HEK293T (cell line): ENCODE measurements at regions not wholly inside any gene's neighbourhood (a gene's known extent, or its start where the extent isn't known, plus 50 kb on each side); places are given as distances from the start of the nearest gene placed in this dataset.

Experiments used
- CTCF ChIA-PET: fragments of 350-600 bp; formaldehyde crosslinking; extraction: SDS; loops from one replicate; lab custom pipeline; 2021; ENCODE audit warnings: antibody characterized with exemption, inconsistent platforms; lab: Yijun Ruan, JAX
- POLR2A ChIA-PET: fragments of 350-600 bp; formaldehyde crosslinking; extraction: SDS; loops from one replicate; lab custom pipeline; 2020; ENCODE audit warnings: antibody characterized with exemption, inconsistent platforms; lab: Yijun Ruan, JAX
- DNase-seq: peaks from one replicate; pipeline ENCODE4 v3.0.0; 2012; ENCODE audit warnings: mixed read lengths; ENCODE audit errors: extremely low spot score
- ARNT ChIP-seq: fragments of 450-650 bp; IDR thresholded peaks from 2 replicates; pipeline ENCODE4 v1.6.1; 2017; ENCODE audit warnings: mild to moderate bottlenecking
- BHLHE40 ChIP-seq: fragments of 450-650 bp; IDR thresholded peaks from 2 replicates; pipeline ENCODE4 v1.6.1; 2016; ENCODE audit warnings: mild to moderate bottlenecking, moderate library complexity, borderline replicate concordance
- CTBP1 ChIP-seq: fragments of 450-650 bp; IDR thresholded peaks from 2 replicates; pipeline ENCODE4 v1.6.1; 2016; ENCODE audit warnings: borderline replicate concordance
- ELF4 ChIP-seq: fragments of 450-650 bp; IDR thresholded peaks from 2 replicates; pipeline ENCODE4 v1.6.1; 2017; ENCODE audit warnings: antibody characterized with exemption
- FOXA1 ChIP-seq: fragments of 450-650 bp; IDR thresholded peaks from 2 replicates; pipeline ENCODE4 v1.6.1; 2016; ENCODE audit warnings: mild to moderate bottlenecking
- FOXK2 ChIP-seq: fragments of 450-650 bp; IDR thresholded peaks from 2 replicates; pipeline ENCODE4 v1.6.1; 2016; ENCODE audit warnings: mild to moderate bottlenecking
- FOXM1 ChIP-seq: fragments of 450-650 bp; IDR thresholded peaks from 2 replicates; pipeline ENCODE4 v1.6.1; 2017; ENCODE audit warnings: mild to moderate bottlenecking, borderline replicate concordance
- HDGF ChIP-seq: fragments of 450-650 bp; IDR thresholded peaks from 2 replicates; pipeline ENCODE4 v1.6.1; 2017; ENCODE audit warnings: antibody characterized with exemption, borderline replicate concordance
- L3MBTL2 ChIP-seq: fragments of 450-650 bp; conservative IDR thresholded peaks from 2 replicates; pipeline ENCODE4 v1.6.1; 2016; ENCODE audit warnings: mild to moderate bottlenecking
- LEF1 ChIP-seq: fragments of 450-650 bp; IDR thresholded peaks from 2 replicates; pipeline ENCODE4 v1.6.1; 2017; ENCODE audit warnings: mild to moderate bottlenecking, borderline replicate concordance
- NFRKB ChIP-seq: fragments of 450-650 bp; IDR thresholded peaks from 2 replicates; pipeline ENCODE4 v1.6.1; 2016; ENCODE audit warnings: mild to moderate bottlenecking, moderate library complexity
- PKNOX1 ChIP-seq: fragments of 450-650 bp; IDR thresholded peaks from 2 replicates; pipeline ENCODE4 v1.6.1; 2016
- SP1 ChIP-seq: fragments of 450-650 bp; IDR thresholded peaks from 2 replicates; pipeline ENCODE4 v1.6.1; 2017
- SUZ12 ChIP-seq: fragments of 450-650 bp; IDR thresholded peaks from 2 replicates; pipeline ENCODE4 v1.6.1; 2016; ENCODE audit warnings: mild to moderate bottlenecking
- TARDBP ChIP-seq: fragments of 450-650 bp; IDR thresholded peaks from 2 replicates; pipeline ENCODE4 v1.6.1; 2016
- ZNF384 ChIP-seq: fragments of 450-650 bp; IDR thresholded peaks from 2 replicates; pipeline ENCODE4 v1.6.1; 2016

- TF ChIP-seq FOXK2 (no peak), NFRKB (no peak), SUZ12 (no peak), FOXA1 (no peak), TARDBP (no peak), LEF1 (no peak), ELF4 (no peak), BHLHE40 (no peak), ARNT (no peak), PKNOX1 (no peak), HDGF (no peak), CTBP1 (no peak), L3MBTL2 (no peak), SP1 (no peak), ZNF384 (no peak), FOXM1 (no peak)
- ChIA-PET CTCF (no interaction called here), POLR2A (no interaction called here)
- no peak for DNase-seq
Measured at GRCh38 chr7:43004082-43004481, 71.9 kb downstream of the MRPL32 start.

- ChIA-PET CTCF (no interaction called here), POLR2A (no interaction called here)
- TF ChIP-seq FOXM1, result no peak
- no peak for TF ChIP-seq FOXK2
- no peak for TF ChIP-seq BHLHE40
- no peak for TF ChIP-seq SUZ12
- TF ChIP-seq ELF4, result no peak
- no peak for TF ChIP-seq CTBP1
- no peak for TF ChIP-seq ZNF384
- no peak for TF ChIP-seq PKNOX1
- no peak for TF ChIP-seq ARNT
- no peak for TF ChIP-seq LEF1
- TF ChIP-seq TARDBP, result no peak
- no peak for TF ChIP-seq L3MBTL2
- TF ChIP-seq HDGF, result no peak
- no peak for DNase-seq
Measured at GRCh38 chr7:43006008-43006407, 73.8 kb downstream of the MRPL32 start.

GRCh38 chr7:43010061-43010460, 77.9 kb downstream of the MRPL32 start:
- POLR2A ChIA-PET, result no interaction called here
- CTCF ChIA-PET, result no interaction called here
- TF ChIP-seq CTBP1, result no peak
- TF ChIP-seq BHLHE40, result no peak
- TF ChIP-seq LEF1, result no peak
- TF ChIP-seq L3MBTL2, result no peak
- TF ChIP-seq FOXA1, result no peak
- no peak for TF ChIP-seq ZNF384
- no peak for TF ChIP-seq PKNOX1
- TF ChIP-seq HDGF, result no peak
- TF ChIP-seq SP1, result no peak
- TF ChIP-seq NFRKB, result no peak
- TF ChIP-seq FOXK2, result no peak
- TF ChIP-seq TARDBP, result no peak
- TF ChIP-seq SUZ12, result no peak
- no peak for TF ChIP-seq FOXM1
- no peak for TF ChIP-seq ARNT
- TF ChIP-seq ELF4, result no peak
- DNase-seq, result no peak

- ChIA-PET CTCF (no interaction called here), POLR2A (no interaction called here)
- TF ChIP-seq ARNT, result no peak
- no peak for TF ChIP-seq HDGF
- no peak for TF ChIP-seq LEF1
- TF ChIP-seq BHLHE40, result no peak
- TF ChIP-seq TARDBP, result no peak
- no peak for DNase-seq
Measured at GRCh38 chr7:43011879-43012278, 79.7 kb downstream of the MRPL32 start.

- ChIA-PET POLR2A (no interaction called here), CTCF (interaction anchor here (0.6 kb wide), 1 partner anchor 605 kb away, joined by 3 read pairs; no protein-coding TSS in a partner anchor)
- no peak for DNase-seq
- no peak for TF ChIP-seq NFRKB
- TF ChIP-seq HDGF, result no peak
- no peak for TF ChIP-seq FOXM1
Measured at GRCh38 chr7:43014406-43014805, 82.2 kb downstream of the MRPL32 start.

- ChIA-PET CTCF (no interaction called here), POLR2A (no interaction called here)
- DNase-seq, result no peak
- TF ChIP-seq ARNT, result no peak
- no peak for TF ChIP-seq TARDBP
- no peak for TF ChIP-seq LEF1
- TF ChIP-seq ZNF384, result no peak
- TF ChIP-seq NFRKB, result no peak
- no peak for TF ChIP-seq FOXK2
- no peak for TF ChIP-seq PKNOX1
- no peak for TF ChIP-seq BHLHE40
- TF ChIP-seq L3MBTL2, result no peak
- no peak for TF ChIP-seq SP1
- no peak for TF ChIP-seq FOXA1
- no peak for TF ChIP-seq FOXM1
- no peak for TF ChIP-seq ELF4
- TF ChIP-seq HDGF, result no peak
- no peak for TF ChIP-seq SUZ12
- no peak for TF ChIP-seq CTBP1
Measured at GRCh38 chr7:43015301-43015700, 83.1 kb downstream of the MRPL32 start.

GRCh38 chr7:43018446-43018845, 86.3 kb downstream of the MRPL32 start:
- ChIA-PET POLR2A (no interaction called here), CTCF (no interaction called here)
- no peak for DNase-seq
- TF ChIP-seq FOXK2, result no peak
- no peak for TF ChIP-seq FOXM1
- TF ChIP-seq NFRKB, result no peak
- no peak for TF ChIP-seq CTBP1
- no peak for TF ChIP-seq LEF1
- no peak for TF ChIP-seq SP1
- TF ChIP-seq PKNOX1, result no peak
